LNCAP (cell line): ENCODE measurements at regions not wholly inside any gene's neighbourhood (a gene's known extent, or its start where the extent isn't known, plus 50 kb on each side); places are given as distances from the start of the nearest gene placed in this dataset.

Source experiments
- TF ChIP-seq, protein P1 (sequence below): fragments of 450-650 bp; IDR thresholded peaks from 2 replicates; pipeline ENCODE4 v1.5.1; 2017; ENCODE audit warnings: mild to moderate bottlenecking

DNA sequence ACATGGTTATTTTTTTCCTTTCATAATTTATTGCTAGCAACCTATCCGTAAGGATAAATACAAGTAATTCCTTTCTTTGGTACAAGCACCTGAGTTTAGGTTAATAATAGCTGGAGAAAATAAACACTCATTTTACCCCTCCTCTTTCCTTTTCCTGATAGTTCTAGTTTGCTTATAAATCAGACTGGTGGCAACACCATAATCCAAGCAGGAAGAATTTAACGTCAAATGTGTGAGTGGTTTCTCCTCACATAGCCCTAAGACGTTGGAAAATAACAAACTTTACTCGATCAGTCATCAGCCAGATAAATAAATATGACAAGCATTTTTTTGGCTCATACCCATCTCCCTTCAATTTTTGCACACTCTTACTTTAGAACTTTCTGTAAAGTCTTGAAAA is 190.3 kb upstream of the FAM241A start:
- TF ChIP-seq, protein P1, sequence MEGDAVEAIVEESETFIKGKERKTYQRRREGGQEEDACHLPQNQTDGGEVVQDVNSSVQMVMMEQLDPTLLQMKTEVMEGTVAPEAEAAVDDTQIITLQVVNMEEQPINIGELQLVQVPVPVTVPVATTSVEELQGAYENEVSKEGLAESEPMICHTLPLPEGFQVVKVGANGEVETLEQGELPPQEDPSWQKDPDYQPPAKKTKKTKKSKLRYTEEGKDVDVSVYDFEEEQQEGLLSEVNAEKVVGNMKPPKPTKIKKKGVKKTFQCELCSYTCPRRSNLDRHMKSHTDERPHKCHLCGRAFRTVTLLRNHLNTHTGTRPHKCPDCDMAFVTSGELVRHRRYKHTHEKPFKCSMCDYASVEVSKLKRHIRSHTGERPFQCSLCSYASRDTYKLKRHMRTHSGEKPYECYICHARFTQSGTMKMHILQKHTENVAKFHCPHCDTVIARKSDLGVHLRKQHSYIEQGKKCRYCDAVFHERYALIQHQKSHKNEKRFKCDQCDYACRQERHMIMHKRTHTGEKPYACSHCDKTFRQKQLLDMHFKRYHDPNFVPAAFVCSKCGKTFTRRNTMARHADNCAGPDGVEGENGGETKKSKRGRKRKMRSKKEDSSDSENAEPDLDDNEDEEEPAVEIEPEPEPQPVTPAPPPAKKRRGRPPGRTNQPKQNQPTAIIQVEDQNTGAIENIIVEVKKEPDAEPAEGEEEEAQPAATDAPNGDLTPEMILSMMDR, result no peak

DNA sequence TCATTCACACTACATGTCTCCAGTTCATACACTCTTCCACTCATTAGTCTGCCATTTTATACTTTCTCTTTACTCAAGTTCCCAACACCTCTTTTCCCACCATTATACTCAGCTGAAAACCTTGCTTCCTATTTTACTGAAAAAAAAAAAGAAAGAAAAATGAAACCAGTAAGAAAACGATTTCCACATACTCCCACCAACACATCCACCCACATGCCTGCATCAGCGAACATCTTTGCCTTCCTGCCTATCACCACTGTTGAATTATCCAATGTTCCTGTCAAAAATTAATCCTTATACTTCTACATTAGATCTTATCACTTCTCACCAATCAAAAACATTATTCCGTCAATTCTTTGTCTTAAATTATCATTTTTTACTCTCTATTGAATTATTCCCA is 188.1 kb upstream of the FAM241A start:
- TF ChIP-seq, protein P1, result no peak

DNA sequence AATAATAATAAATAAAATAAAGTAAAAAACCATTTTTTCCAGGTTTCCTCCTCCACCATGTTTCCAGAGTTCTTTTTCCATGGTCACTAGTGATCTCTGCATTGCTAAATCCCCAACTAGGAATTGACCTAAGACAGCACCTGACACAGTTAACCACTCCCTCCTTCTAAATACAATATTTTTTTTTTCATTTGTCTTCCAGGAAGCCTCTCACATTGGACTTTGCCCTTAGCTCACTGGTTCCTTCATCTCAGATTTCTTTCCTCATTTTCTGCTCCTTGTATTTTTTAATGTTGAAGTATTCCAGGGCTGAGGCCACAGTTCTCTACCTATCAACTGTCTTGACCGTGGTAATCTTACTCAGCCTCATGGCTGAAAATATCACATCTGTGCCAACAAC is 187.3 kb upstream of the FAM241A start:
- TF ChIP-seq, protein P1, result no peak

DNA sequence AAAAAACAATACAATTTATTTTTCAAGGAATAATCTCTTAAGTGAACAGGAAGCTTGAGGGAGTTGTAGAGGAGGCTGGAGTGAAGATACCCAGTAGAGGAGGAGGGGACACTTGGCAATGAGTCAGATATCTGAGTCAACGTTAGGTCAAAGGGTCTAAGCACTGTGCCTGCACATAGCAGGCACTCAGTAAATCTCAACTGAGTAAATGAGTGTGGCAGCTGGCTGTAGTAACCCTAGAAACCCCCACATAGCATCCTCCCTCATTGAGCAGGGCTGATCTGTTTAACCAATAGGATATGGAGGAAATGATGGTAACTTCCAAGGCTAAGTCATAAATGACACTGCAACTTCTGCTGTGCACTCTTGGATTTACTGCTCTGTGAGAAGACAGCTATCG is 186.0 kb upstream of the FAM241A start:
- TF ChIP-seq, protein P1, result no peak

DNA sequence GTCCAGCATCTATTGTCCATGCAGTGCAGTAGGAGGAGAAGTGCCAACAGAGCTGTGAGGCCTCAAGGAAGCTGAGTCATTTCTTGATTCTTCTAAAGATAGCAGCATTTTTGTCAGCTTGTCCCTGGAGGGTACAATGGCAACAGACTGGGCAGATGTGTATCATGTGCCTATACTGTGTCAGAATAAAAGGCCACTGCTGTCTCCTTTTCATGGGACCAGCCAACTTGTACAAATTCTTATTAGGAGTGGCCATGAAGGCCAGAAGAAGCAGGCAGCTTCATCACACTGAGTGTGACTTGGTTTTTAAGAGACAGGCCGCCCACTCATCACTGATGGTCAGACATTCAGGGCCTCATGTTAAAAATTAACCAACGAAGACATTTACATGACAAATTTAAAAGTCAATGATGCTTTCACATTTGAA is 185.0 kb upstream of the FAM241A start:
- TF ChIP-seq, protein P1, result no peak

DNA sequence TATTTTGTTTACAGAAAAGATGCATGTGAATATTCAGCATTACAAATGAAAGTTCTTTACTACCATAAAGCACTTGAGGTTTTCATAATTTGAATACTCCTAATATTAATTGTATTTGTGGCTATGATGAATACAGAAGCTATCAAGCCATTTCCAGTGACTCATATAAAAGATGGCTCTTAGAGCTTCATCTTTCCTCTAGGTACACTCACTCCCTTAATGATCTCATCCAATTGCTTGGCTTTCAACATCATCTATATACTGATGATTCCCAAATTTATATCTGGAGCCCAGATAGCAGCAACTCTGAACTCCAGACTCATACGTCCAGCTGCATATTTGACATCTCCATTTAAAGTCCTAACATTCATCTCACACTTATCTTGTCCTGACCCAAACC is 183.4 kb upstream of the FAM241A start:
- TF ChIP-seq, protein P1, result no peak

DNA sequence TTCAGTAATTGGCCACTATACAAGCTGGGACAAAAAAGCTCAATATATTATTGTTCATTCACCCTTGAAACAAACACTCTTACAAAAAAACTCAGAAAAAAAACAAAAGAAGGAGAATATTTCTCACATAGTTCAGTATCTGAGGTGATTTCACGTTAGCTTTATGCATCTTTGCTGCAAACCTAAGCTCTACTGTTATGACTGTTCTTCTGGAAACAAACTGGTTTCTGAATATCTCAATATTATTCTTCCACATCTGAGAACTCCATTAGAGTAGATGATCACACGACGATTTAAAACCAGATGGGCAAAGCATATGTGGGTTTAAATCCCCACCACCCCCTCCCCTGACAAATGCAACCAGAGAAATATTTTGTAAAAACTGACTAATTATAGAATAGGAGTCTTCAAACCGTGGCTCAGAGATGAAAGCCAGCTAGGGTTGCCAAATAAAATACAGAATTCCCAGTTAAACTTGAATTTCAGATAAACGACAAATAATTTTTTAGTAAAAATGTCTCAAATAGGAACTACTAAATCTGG is 182.0 kb upstream of the FAM241A start:
- TF ChIP-seq, protein P1, result no peak

DNA sequence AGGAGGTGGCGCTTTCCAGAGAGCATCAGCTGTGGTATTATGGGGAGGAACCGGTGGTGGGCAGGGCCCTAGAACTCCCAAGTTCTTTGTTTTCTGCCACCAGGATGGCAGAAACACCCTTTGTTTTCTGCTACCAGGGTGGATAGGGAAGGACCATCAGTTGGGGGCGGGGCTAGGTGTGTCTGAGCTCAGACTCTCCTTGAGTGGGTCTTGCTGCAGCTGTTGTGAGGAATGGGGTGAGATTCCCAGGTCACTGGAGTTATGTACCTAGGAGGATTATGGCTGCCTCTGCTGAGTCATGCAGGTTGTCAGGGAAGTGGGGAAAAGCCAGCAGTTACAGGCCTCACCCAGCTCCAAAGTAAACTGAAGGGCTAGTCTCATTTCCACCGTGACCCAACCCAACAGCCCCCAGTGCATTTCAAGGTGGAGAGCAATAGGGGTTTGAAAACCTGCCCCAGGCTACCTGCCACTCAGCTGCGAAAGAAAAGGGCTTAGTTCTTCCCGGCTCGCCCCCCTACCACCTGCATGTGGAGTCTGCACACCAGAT is 167.8 kb upstream of the FAM241A start:
- TF ChIP-seq, protein P1, result no peak
